SH-SY5Y (cell line): ENCODE measurements at regions not wholly inside any gene's neighbourhood (a gene's known extent, or its start where the extent isn't known, plus 50 kb on each side); places are given as distances from the start of the nearest gene placed in this dataset.

Experiments used
- GATA2 ChIP-seq: IDR thresholded peaks from 2 replicates; pipeline ENCODE4 v1.6.1; 2011; ENCODE audit warnings: mild to moderate bottlenecking, low read depth, low read length
- GATA3 ChIP-seq: IDR thresholded peaks from 2 replicates; pipeline ENCODE4 v1.6.1; 2011; ENCODE audit warnings: low read depth, mild to moderate bottlenecking, low read length, moderate library complexity

DNA sequence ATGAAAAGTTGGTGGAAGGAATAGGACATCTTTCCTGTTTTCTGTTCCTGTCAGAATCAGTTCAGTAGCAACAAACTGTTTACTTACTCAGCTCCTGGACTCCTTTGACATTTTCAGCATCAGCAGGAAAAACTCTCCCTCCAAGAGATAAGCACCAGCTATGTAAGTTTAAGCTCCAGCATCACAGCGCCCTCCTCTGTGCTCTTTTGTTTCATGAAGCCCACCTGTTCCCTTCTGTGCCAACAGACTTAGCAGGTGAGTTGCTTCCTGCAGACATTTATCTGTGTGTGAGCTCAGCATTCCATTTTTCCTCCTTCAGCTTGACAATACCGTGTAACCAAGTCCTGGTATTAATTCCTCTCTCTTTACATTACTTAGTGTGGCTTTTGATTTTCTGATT, 644.1 kb upstream of the AGA start:
- TF ChIP-seq GATA3 (no peak), GATA2 (no peak)
